ENCODE measurements at regions not wholly inside any gene's neighbourhood (a gene's known extent, or its start where the extent isn't known, plus 50 kb on each side); places are given as distances from the start of the nearest gene placed in this dataset.

DNA sequence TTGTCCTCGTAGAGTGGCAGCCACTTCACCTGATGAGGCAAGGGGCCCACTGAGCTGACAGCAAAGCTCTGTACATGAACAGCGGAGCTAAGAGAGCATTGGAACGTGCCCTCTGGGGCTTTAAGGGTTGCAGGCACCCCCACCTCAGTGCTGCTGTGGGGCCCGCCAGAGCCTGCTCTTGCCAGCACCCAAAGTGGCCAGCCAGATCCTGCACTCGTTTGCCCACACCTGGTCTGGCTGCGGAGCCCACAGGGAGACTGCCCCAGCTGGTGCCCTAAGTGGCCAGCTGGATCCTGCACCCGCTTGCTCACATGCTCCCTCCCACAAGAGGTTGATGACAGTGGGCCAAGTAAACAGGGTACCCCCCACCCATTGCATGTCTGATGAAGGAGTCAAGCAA, 783.4 kb upstream of the MIR17HG start:
- no peak overlapping the region for H2BK120ac ChIP-seq (ENCODE audit: low read depth, low read length)
- no peak overlapping the region for H4K8ac ChIP-seq (ENCODE audit: low read depth in 2 of 2, low read length in 2 of 2)
- H3K4ac ChIP-seq (ENCODE audit: low read depth, low read length) = no peak overlapping the region
- H4K5ac ChIP-seq (ENCODE audit: low read depth, low read length) = no peak overlapping the region
- no peaks in the 10 kb centered on the region for H3K27me3 ChIP-seq (ENCODE audit: control insufficient read depth, insufficient read depth, low read length)
- no peak overlapping the region for H4K91ac ChIP-seq (ENCODE audit: insufficient read depth, low read depth, low read length)
- no peak overlapping the region for H3K4me3 ChIP-seq (ENCODE audit: insufficient read depth, low read depth, low read length)
- ChIA-PET POLR2A (ENCODE audit: unreplicated experiment) (no interaction called here), CTCF (no interaction called here)
- H2AK9ac ChIP-seq (replicated peaks; ENCODE audit: low read depth, low read length, poor library complexity) = no peak overlapping the region
- no peaks in the 10 kb centered on the region for H3K79me1 ChIP-seq (ENCODE audit: low read depth in 1 of 2, low read length in 2 of 2)
- H3K23ac ChIP-seq (ENCODE audit: low read depth, low read length) = no peak overlapping the region
- H4K20me1 ChIP-seq (ENCODE audit: insufficient read depth, low read length) = no peaks in the 10 kb centered on the region
- in situ Hi-C loops (cut with MboI; ENCODE audit: low sequenced_read_pairs) (no loop called here), intact Hi-C loops (cut with micrococcal nuclease) (no loop called here), dilution Hi-C loops (cut with HindIII; ENCODE audit: low sequenced_read_pairs, unreplicated experiment) (no loop called here)
- no peak overlapping the region for H3K18ac ChIP-seq (ENCODE audit: low read depth, low read length)
- no peak overlapping the region for H3K27ac ChIP-seq (ENCODE audit: insufficient read depth, low read length)
- no peaks in the 10 kb centered on the region for H3K4me1 ChIP-seq (ENCODE audit: control insufficient read depth, insufficient read depth, low read length)
- H3K36me3 ChIP-seq (ENCODE audit: control insufficient read depth, insufficient read depth, low read length) = no peaks in the 10 kb centered on the region
- no peak for DNase-seq
- H2BK15ac ChIP-seq (ENCODE audit: low read depth, low read length) = no peak overlapping the region
- no peaks in the 10 kb centered on the region for H3K9me1 ChIP-seq (ENCODE audit: insufficient read depth, low read length)
- H3K14ac ChIP-seq (replicated peaks; ENCODE audit: low read depth, low read length) = no peak overlapping the region
- H2AK5ac ChIP-seq (ENCODE audit: low read depth, low read length) = no peak overlapping the region
- no CpG with 5 or more reads among the region's 7 CpGs for WGBS, 2 experiments (ENCODE audit: extremely low coverage in 2 of 2, insufficient read length in 1 of 2)
- no peak overlapping the region for H3K9ac ChIP-seq (ENCODE audit: low read depth, low read length)
- ATAC-seq (ENCODE audit: low read depth) = no peak
- peaks cover 4% of the 10 kb centered on the region; the same call in 1 of the 2 replicates for H3K9me3 ChIP-seq (ENCODE audit: control insufficient read depth, insufficient read depth, low read length)
- H3K56ac ChIP-seq (ENCODE audit: extremely low read depth, insufficient read depth, low read length) = no peak overlapping the region
- no TSS peak for BruUV-seq (replicated peaks)
- TF ChIP-seq MAFK (IDR thresholded peaks at IDR 0.05; ENCODE audit: low read depth, low read length) (no peak), POLR2A (IDR thresholded peaks at IDR 0.05; ENCODE audit: low read depth, low read length) (no peak), RAD21 (IDR thresholded peaks at IDR 0.05; ENCODE audit: low read length) (no peak), BHLHE40 (IDR thresholded peaks at IDR 0.05; ENCODE audit: low read depth, low read length) (no peak), RCOR1 (IDR thresholded peaks at IDR 0.05; ENCODE audit: insufficient replicate concordance, low read length) (no peak), CHD1 (IDR thresholded peaks at IDR 0.05; ENCODE audit: low read depth, low read length) (no peak), MAZ (IDR thresholded peaks at IDR 0.05; ENCODE audit: borderline replicate concordance, low read depth, low read length) (no peak), RFX5 (IDR thresholded peaks at IDR 0.05; ENCODE audit: low read depth, low read length) (no peak), MXI1 (IDR thresholded peaks at IDR 0.05; ENCODE audit: borderline replicate concordance, low read depth, low read length) (no peak), CEBPB (IDR thresholded peaks at IDR 0.05; ENCODE audit: low read depth, low read length) (no peak), NFE2L2 (IDR thresholded peaks at IDR 0.05; ENCODE audit: low read depth, low read length) (no peak), SMC3 (IDR thresholded peaks at IDR 0.05; ENCODE audit: low read depth, low read length) (no peak), FOS (IDR thresholded peaks at IDR 0.05; ENCODE audit: low read depth, low read length) (no peak)
- TF ChIP-seq, protein P1, sequence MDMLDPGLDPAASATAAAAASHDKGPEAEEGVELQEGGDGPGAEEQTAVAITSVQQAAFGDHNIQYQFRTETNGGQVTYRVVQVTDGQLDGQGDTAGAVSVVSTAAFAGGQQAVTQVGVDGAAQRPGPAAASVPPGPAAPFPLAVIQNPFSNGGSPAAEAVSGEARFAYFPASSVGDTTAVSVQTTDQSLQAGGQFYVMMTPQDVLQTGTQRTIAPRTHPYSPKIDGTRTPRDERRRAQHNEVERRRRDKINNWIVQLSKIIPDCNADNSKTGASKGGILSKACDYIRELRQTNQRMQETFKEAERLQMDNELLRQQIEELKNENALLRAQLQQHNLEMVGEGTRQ (IDR thresholded peaks at IDR 0.05; ENCODE audit: low read depth, low read length) = no peak
- TF ChIP-seq, protein P2, sequence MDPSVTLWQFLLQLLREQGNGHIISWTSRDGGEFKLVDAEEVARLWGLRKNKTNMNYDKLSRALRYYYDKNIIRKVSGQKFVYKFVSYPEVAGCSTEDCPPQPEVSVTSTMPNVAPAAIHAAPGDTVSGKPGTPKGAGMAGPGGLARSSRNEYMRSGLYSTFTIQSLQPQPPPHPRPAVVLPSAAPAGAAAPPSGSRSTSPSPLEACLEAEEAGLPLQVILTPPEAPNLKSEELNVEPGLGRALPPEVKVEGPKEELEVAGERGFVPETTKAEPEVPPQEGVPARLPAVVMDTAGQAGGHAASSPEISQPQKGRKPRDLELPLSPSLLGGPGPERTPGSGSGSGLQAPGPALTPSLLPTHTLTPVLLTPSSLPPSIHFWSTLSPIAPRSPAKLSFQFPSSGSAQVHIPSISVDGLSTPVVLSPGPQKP (IDR thresholded peaks at IDR 0.05; ENCODE audit: borderline replicate concordance, low read depth, low read length) = no peak
- TF ChIP-seq, protein P3, sequence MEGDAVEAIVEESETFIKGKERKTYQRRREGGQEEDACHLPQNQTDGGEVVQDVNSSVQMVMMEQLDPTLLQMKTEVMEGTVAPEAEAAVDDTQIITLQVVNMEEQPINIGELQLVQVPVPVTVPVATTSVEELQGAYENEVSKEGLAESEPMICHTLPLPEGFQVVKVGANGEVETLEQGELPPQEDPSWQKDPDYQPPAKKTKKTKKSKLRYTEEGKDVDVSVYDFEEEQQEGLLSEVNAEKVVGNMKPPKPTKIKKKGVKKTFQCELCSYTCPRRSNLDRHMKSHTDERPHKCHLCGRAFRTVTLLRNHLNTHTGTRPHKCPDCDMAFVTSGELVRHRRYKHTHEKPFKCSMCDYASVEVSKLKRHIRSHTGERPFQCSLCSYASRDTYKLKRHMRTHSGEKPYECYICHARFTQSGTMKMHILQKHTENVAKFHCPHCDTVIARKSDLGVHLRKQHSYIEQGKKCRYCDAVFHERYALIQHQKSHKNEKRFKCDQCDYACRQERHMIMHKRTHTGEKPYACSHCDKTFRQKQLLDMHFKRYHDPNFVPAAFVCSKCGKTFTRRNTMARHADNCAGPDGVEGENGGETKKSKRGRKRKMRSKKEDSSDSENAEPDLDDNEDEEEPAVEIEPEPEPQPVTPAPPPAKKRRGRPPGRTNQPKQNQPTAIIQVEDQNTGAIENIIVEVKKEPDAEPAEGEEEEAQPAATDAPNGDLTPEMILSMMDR (conservative IDR thresholded peaks at IDR 0.05; ENCODE audit: low read depth, low read length) = no peak
- no peak overlapping the region for H2AFZ ChIP-seq (replicated peaks; ENCODE audit: low read length, poor library complexity)
- H2BK5ac ChIP-seq (ENCODE audit: low read depth, low read length, poor library complexity, severe bottlenecking) = no peak overlapping the region
- no peak overlapping the region for H2BK20ac ChIP-seq (ENCODE audit: low read depth, low read length)
- no peak overlapping the region for H3K4me2 ChIP-seq (ENCODE audit: low read depth, low read length)

Data from IMR-90 (cell line).